GM12878 (cell line): ENCODE measurements at regions not wholly inside any gene's neighbourhood (a gene's known extent, or its start where the extent isn't known, plus 50 kb on each side); places are given as distances from the start of the nearest gene placed in this dataset.

Experiments used
- ATAC-seq: fragments of 200-7000 bp; cut with Tn5 transposase; 3 replicates; pipeline ENCODE4 v1.9.1; 2020; ENCODE audit warnings: mild to moderate bottlenecking, moderate library complexity
- BruUV-seq: library from RNA; stranded (reverse); fragments of 400-500 nt; replicated peaks from 2 replicates; lab custom pipeline; 2021; lab: Mats Ljungman, UMichigan
- CTCF ChIA-PET: fragments of 300-600 bp; sonication (Branson Sonifier 250); formaldehyde crosslinking; extraction: SDS; loops from one replicate; lab custom pipeline; 2021; ENCODE audit warnings: inconsistent platforms; lab: Yijun Ruan, JAX
- POLR2A ChIA-PET: fragments of 350-600 bp; formaldehyde crosslinking; extraction: SDS; loops from one replicate; lab custom pipeline; 2021; ENCODE audit warnings: inconsistent platforms; lab: Charles Lee
- RAD21 ChIA-PET: fragments of 300-600 bp; sonication (Branson Sonifier 250); formaldehyde crosslinking; loops from one replicate; lab custom pipeline; 2023; ENCODE audit warnings: antibody characterized with exemption; ENCODE audit not compliant: unreplicated experiment; lab: Charles Lee
- SMC1A ChIA-PET: fragments of 300-600 bp; sonication (Branson Sonifier 250); formaldehyde crosslinking; loops from one replicate; lab custom pipeline; 2023; ENCODE audit not compliant: unreplicated experiment, uncharacterized antibody; lab: Charles Lee
- DNase-seq: peaks from one replicate; pipeline ENCODE4 v3.0.0-alpha.2; 2011; ENCODE audit warnings: low read depth, low spot score
- FAIRE-seq: peaks from 3 replicates; lab custom pipeline; 2011; peaks lifted over from hg19 to GRCh38; lab: Jason Lieb, UNC
- H2AFZ ChIP-seq: 2 replicates; pipeline ENCODE4 v1.6.0; 2011; ENCODE audit warnings: low read depth, low read length, control low read depth; ENCODE audit not compliant: control insufficient read depth
- H3K27ac ChIP-seq: 2 replicates; pipeline ENCODE4 v1.5.1; 2011; ENCODE audit warnings: control low read depth; ENCODE audit not compliant: control insufficient read depth, insufficient read depth
- H3K27me3 ChIP-seq, 2 experiments: replicated peaks in 1 of 2; 2 replicates each; pipeline versions ENCODE4 v1.6.0 to v1.6.1; 2011; ENCODE audit warnings: low read length in 1 of 2; ENCODE audit not compliant: control insufficient read depth in 2 of 2, insufficient read depth in 2 of 2
- H3K36me3 ChIP-seq, 2 experiments: 2 replicates each; pipeline ENCODE4 v1.5.1; 2011; ENCODE audit warnings: low read length in 1 of 2; ENCODE audit not compliant: control insufficient read depth in 2 of 2, insufficient read depth in 2 of 2
- H3K4me1 ChIP-seq: 2 replicates; pipeline ENCODE4 v1.6.1; 2011; ENCODE audit warnings: mild to moderate bottlenecking, low read length, moderate library complexity, mixed read lengths; ENCODE audit not compliant: control insufficient read depth, insufficient read depth
- H3K4me2 ChIP-seq: 2 replicates; pipeline ENCODE4 v1.6.0; 2011; ENCODE audit warnings: control low read depth; ENCODE audit not compliant: control insufficient read depth, insufficient read depth
- H3K4me3 ChIP-seq: fragments of 200-600 bp; sonication (generic); 2 replicates; pipeline ENCODE4 v1.5.1; 2016
- H3K79me2 ChIP-seq: 2 replicates; pipeline ENCODE4 v1.6.0; 2011; ENCODE audit warnings: low read length; ENCODE audit not compliant: control insufficient read depth, insufficient read depth
- H3K9ac ChIP-seq: 2 replicates; pipeline ENCODE4 v1.8.0; 2011; ENCODE audit warnings: low read length, control low read depth, mixed read lengths; ENCODE audit not compliant: control insufficient read depth, insufficient read depth
- H3K9me3 ChIP-seq: replicated peaks from 3 replicates; pipeline ENCODE4 v1.5.1; 2011; ENCODE audit warnings: mild to moderate bottlenecking, low read length; ENCODE audit not compliant: control insufficient read depth, insufficient read depth
- H4K20me1 ChIP-seq: 2 replicates; pipeline ENCODE4 v1.6.0; 2011; ENCODE audit not compliant: control insufficient read depth, insufficient read depth
- BRCA1 ChIP-seq: IDR thresholded peaks from 2 replicates; pipeline ENCODE4 v1.6.1; 2011; ENCODE audit warnings: low read depth, low read length, improper control_type of control experiment
- CBX3 ChIP-seq: fragments of 200-600 bp; sonication (generic); IDR thresholded peaks from 2 replicates; pipeline ENCODE4 v1.6.1; 2016; ENCODE audit warnings: low read depth, borderline replicate concordance
- CHD4 ChIP-seq: fragments of 200-600 bp; sonication (generic); IDR thresholded peaks from 2 replicates; pipeline ENCODE4 v1.6.1; 2016; ENCODE audit warnings: mild to moderate bottlenecking
- CREM ChIP-seq: IDR thresholded peaks from 2 replicates; pipeline ENCODE4 v1.6.1; 2014; ENCODE audit warnings: antibody characterized with exemption, low read depth
- ELK1 ChIP-seq: IDR thresholded peaks from 2 replicates; pipeline ENCODE4 v1.6.1; 2012; ENCODE audit warnings: low read depth, low read length, improper control_type of control experiment
- FOXM1 ChIP-seq: IDR thresholded peaks from 2 replicates; pipeline ENCODE4 v1.6.1; 2012; ENCODE audit warnings: low read depth, mild to moderate bottlenecking, inconsistent platforms, low read length, moderate library complexity
- MEF2A ChIP-seq: IDR thresholded peaks from 2 replicates; pipeline ENCODE4 v1.6.1; 2011; ENCODE audit warnings: low read depth, mild to moderate bottlenecking, low read length, moderate library complexity; ENCODE audit not compliant: insufficient read depth
- NRF1 ChIP-seq: conservative IDR thresholded peaks from 2 replicates; pipeline ENCODE4 v1.6.1; 2011; ENCODE audit warnings: mild to moderate bottlenecking, low read depth, low read length, improper control_type of control experiment
- PRDM15 ChIP-seq: fragments of 450-650 bp; formaldehyde crosslinking; IDR thresholded peaks from 2 replicates; pipeline ENCODE4 v1.4.0; 2020; ENCODE audit warnings: mild to moderate bottlenecking, moderate library complexity
- SPI1 ChIP-seq: IDR thresholded peaks from 2 replicates; pipeline ENCODE4 v1.6.1; 2011; ENCODE audit warnings: low read depth, mild to moderate bottlenecking, low read length, moderate library complexity, borderline replicate concordance; ENCODE audit not compliant: insufficient read depth
- SRF ChIP-seq, 2 experiments: IDR thresholded peaks; 2 replicates each; pipeline ENCODE4 v1.6.1; 2011; ENCODE audit warnings: low read depth in 2 of 2, low read length in 2 of 2, mild to moderate bottlenecking in 1 of 2, moderate library complexity in 1 of 2
- ZNF384 ChIP-seq: IDR thresholded peaks from 2 replicates; pipeline ENCODE4 v1.6.1; 2012; ENCODE audit warnings: low read depth, mild to moderate bottlenecking, low read length, improper control_type of control experiment, borderline replicate concordance
- WGBS: methylation state at CpG from one replicate; pipeline ENCODE4 v1.1.6; 2016; ENCODE audit warnings: low lambda C conversion rate; ENCODE audit not compliant: insufficient replicate concordance, insufficient coverage; ENCODE audit errors: missing lambda C conversion rate; 5-methylcytosine and 5-hydroxymethylcytosine counted together
- in situ Hi-C: fragments of 300-500 bp; cut with MboI; formaldehyde crosslinking; loops from 9 replicates; pipeline ENCODE4 v1.14.3; 2018; ENCODE audit warnings: mixed read lengths
- intact Hi-C: fragments of 100-400 bp; cut with micrococcal nuclease; formaldehyde crosslinking; loops from one replicate; pipeline ENCODE4 v1.14.2; 2022; ENCODE audit not compliant: unreplicated experiment
- TF ChIP-seq, protein P1 (sequence below): IDR thresholded peaks from 2 replicates; pipeline ENCODE4 v1.6.1; 2011; ENCODE audit warnings: low read depth, low read length, improper control_type of control experiment, borderline replicate concordance

- Histone ChIP-seq H3K4me2 (no peak overlapping the region), H4K20me1 (no peaks in the 10 kb centered on the region), H2AFZ (no peak overlapping the region), H3K4me3 (no peak overlapping the region), H3K27me3 (no peaks in the 10 kb centered on the region), H3K9me3 (no peaks in the 10 kb centered on the region; the same call in 2 of the 3 replicates), H3K27ac (no peak overlapping the region), H3K79me2 (no peaks in the 10 kb centered on the region), H3K9ac (no peak overlapping the region), H3K4me1 (no peaks in the 10 kb centered on the region), H3K36me3 (no peaks in the 10 kb centered on the region)
- in situ Hi-C loops (no loop called here), intact Hi-C loops (no loop called here)
- no TSS peak for BruUV-seq
- no peak for ATAC-seq
- WGBS = 5% methylated on average over 1 of the region's 1 CpG
- DNase-seq = no peak
- no peak for FAIRE-seq
- TF ChIP-seq, protein P1, sequence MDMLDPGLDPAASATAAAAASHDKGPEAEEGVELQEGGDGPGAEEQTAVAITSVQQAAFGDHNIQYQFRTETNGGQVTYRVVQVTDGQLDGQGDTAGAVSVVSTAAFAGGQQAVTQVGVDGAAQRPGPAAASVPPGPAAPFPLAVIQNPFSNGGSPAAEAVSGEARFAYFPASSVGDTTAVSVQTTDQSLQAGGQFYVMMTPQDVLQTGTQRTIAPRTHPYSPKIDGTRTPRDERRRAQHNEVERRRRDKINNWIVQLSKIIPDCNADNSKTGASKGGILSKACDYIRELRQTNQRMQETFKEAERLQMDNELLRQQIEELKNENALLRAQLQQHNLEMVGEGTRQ = no peak
- ChIA-PET POLR2A (no interaction called here), RAD21 (no interaction called here), CTCF (no interaction called here), SMC1A (no interaction called here)
These were observed 1213.7 kb upstream of the AUTS2 start for GRCh38 chr7:68384581-68384980.

GRCh38 chr7:68393051-68393450 is 1205.2 kb upstream of the AUTS2 start:
- ATAC-seq = no peak
- Histone ChIP-seq H3K27ac (no peak overlapping the region), H2AFZ (no peak overlapping the region), H3K27me3 (no peaks in the 10 kb centered on the region), H3K4me1 (no peaks in the 10 kb centered on the region), H3K36me3 (no peaks in the 10 kb centered on the region), H3K79me2 (no peaks in the 10 kb centered on the region), H4K20me1 (no peaks in the 10 kb centered on the region), H3K9ac (no peak overlapping the region), H3K9me3 (no peaks in the 10 kb centered on the region), H3K4me3 (no peak overlapping the region), H3K4me2 (no peak overlapping the region)
- 48% methylated on average over 2 of the region's 2 CpGs for WGBS
- ChIA-PET RAD21 (no interaction called here), POLR2A (no interaction called here), CTCF (no interaction called here), SMC1A (no interaction called here)
- no peak for FAIRE-seq
- DNase-seq = no peak
- BruUV-seq = no TSS peak
- in situ Hi-C loops (no loop called here), intact Hi-C loops (no loop called here)
- no peak for TF ChIP-seq ZNF384
- TF ChIP-seq CREM = no peak
- no peak for TF ChIP-seq NRF1
- TF ChIP-seq CBX3 = no peak
- no peak for TF ChIP-seq MEF2A
- TF ChIP-seq CHD4 = no peak
- no peak for TF ChIP-seq SPI1
- no peak for TF ChIP-seq SRF (IDR thresholded peaks at IDR 0.05; ENCODE audit: low read depth in 2 of 2, low read length in 2 of 2)
- no peak for TF ChIP-seq PRDM15 (CRISPR knock-in tag)
- TF ChIP-seq BRCA1 = no peak
- no peak for TF ChIP-seq ELK1
- no peak for TF ChIP-seq FOXM1
